ENCODE measurements at regions not wholly inside any gene's neighbourhood (a gene's known extent, or its start where the extent isn't known, plus 50 kb on each side); places are given as distances from the start of the nearest gene placed in this dataset.
"Not testable (repeated sequence)": the region's sequence is repeated elsewhere in the genome, so short reads cannot be mapped to it uniquely, and the experiment has no call there.

GRCh38 chr5:2101685-2102084, 219.0 kb upstream of the IRX4 start:
- Mint-ChIP-seq H3K9me3 (peaks cover 7% of the 10 kb centered on the region), H3K4me3 (no peak overlapping the region), H3K36me3 (no peaks in the 10 kb centered on the region), H3K4me1 (no peaks in the 10 kb centered on the region), H3K27ac (no peak overlapping the region), H3K27me3 (peaks cover 5% of the 10 kb centered on the region)
- DNase-seq (ENCODE audit: low spot score in 2 of 2) (no peak), ATAC-seq (ENCODE audit: low read depth) (no peak)

DNA sequence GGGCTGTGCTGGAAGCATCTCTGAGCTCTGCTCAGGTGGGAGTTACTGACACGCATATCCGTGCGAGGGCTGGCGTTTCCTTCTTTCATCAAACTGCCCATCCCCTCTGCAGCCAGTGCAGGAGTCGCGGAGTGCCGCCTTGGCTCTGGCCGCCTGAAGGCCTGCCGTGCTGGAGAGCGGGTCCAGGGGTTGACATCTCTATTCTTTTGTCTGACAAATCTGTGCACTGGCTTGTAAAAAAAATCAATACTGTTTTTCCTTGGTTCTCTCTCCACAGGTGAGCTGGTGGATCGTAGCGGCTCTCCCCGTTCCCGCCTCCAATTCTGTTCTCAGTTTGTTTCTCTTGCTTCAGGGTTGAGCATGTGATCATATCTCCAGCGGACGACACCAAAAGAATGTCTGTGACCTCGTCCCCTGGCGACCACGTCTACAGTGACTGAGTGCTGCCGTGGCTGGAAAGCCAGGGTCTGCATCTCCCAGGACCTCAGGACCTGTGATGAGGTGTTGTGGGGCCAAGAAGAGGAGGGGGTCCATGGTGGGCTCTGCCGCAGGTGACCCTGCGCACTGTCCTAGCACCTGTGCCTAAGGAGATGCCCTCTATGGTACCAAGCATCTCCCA, 214.3 kb upstream of the IRX4 start:
- ATAC-seq (ENCODE audit: low read depth) (no peak), DNase-seq (ENCODE audit: low spot score in 2 of 2) (no peak)
- no peaks in the 10 kb centered on the region for H3K9me3 Mint-ChIP-seq
- H3K4me1 Mint-ChIP-seq: no peaks in the 10 kb centered on the region
- H3K36me3 Mint-ChIP-seq: no peaks in the 10 kb centered on the region
- no peak overlapping the region for H3K27ac Mint-ChIP-seq
- H3K4me3 Mint-ChIP-seq: no peak overlapping the region
- H3K27me3 Mint-ChIP-seq: peaks cover 7% of the 10 kb centered on the region

GRCh38 chr5:2095011-2095410, 212.3 kb upstream of the IRX4 start:
- Mint-ChIP-seq H3K27me3 (peaks cover 3% of the 10 kb centered on the region), H3K4me3 (no peak overlapping the region), H3K9me3 (no peaks in the 10 kb centered on the region), H3K36me3 (no peaks in the 10 kb centered on the region), H3K27ac (no peak overlapping the region), H3K4me1 (no peaks in the 10 kb centered on the region)
- ATAC-seq (ENCODE audit: low read depth) (no peak), DNase-seq (ENCODE audit: low spot score in 2 of 2) (no peak)

DNA sequence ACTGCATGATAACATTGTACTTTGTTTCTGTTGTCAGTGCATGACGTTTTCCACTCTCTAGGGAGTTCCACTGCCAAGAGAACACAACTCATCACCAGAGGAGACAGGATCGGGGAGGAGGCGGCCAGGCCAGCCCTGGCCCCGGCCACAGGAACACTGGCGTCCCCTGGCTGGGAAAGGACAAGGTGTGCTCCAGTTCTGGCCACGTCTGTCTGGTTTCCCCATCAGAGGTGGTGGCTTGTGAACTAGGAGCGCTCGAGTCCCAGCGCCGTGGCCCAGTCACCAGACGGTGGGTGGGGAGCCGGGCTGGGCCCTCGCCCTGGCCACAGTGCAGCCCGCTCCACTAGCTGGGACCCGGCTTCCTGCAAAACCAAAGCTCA, 211.9 kb upstream of the IRX4 start:
- DNase-seq (ENCODE audit: low spot score in 2 of 2) (no peak), ATAC-seq (ENCODE audit: low read depth) (no peak)
- H3K27me3 Mint-ChIP-seq: peaks cover 3% of the 10 kb centered on the region
- H3K27ac Mint-ChIP-seq: no peak overlapping the region
- no peaks in the 10 kb centered on the region for H3K4me1 Mint-ChIP-seq
- no peaks in the 10 kb centered on the region for H3K9me3 Mint-ChIP-seq
- no peak overlapping the region for H3K4me3 Mint-ChIP-seq
- no peaks in the 10 kb centered on the region for H3K36me3 Mint-ChIP-seq

GRCh38 chr5:2093859-2094615, 211.3 kb upstream of the IRX4 start:
- H3K36me3 Mint-ChIP-seq: no peaks in the 10 kb centered on the region
- ATAC-seq (ENCODE audit: low read depth) (no peak), DNase-seq (ENCODE audit: low spot score in 2 of 2) (no peak)
- peaks cover 3% of the 10 kb centered on the region for H3K27me3 Mint-ChIP-seq
- H3K27ac Mint-ChIP-seq: no peak overlapping the region
- no peaks in the 10 kb centered on the region for H3K4me1 Mint-ChIP-seq
- H3K9me3 Mint-ChIP-seq: no peaks in the 10 kb centered on the region
- no peak overlapping the region for H3K4me3 Mint-ChIP-seq

DNA sequence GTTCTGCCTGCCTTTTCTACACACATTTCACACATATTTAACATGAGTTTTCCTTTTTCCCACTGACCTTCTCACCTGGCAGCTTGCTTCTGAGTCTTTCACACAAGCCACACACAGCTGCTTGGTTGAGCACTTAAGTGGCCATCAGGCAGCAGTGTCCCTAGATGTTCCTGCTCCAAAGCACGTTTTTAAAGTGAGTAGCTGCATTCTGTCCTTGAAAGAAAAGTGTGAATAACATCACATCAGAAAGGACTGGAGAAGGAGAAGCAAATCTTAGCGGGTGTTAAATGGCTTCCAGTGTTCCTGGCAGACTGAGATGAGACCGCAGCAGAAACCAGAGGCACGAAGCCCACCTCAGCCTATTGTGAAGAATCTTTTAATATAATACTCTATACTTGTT, 209.2 kb upstream of the IRX4 start:
- ATAC-seq (ENCODE audit: low read depth): no peak
- Mint-ChIP-seq H3K27me3 (peaks cover 1% of the 10 kb centered on the region), H3K4me3 (no peak overlapping the region)

DNA sequence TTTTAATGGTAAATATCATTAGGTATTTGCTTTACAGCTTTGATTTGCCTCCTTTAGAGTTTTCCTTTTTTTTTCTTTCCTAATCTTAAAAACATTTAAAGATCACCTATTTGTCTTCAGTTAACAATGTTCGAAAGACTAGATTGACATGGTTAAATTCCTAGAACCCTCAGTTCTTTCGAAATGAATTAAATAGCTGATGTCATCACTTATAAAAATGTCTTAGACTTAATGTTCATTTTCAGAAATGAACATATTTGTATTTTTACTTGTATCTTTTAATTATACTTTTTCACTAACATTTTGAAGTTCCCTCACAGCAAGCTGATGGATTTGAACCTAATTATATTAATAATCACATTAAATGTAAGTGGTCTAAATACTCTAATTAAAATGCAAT, 205.3 kb upstream of the IRX4 start:
- Mint-ChIP-seq H3K36me3 (no peaks in the 10 kb centered on the region), H3K4me3 (no peak overlapping the region), H3K27me3 (no peaks in the 10 kb centered on the region), H3K4me1 (no peaks in the 10 kb centered on the region), H3K9me3 (peaks cover 5% of the 10 kb centered on the region), H3K27ac (no peak overlapping the region)
- DNase-seq (ENCODE audit: low spot score in 2 of 2) (no peak), ATAC-seq (ENCODE audit: low read depth) (no peak)

More for the DNA sequence above, 209.2 kb upstream of the IRX4 start:
- H3K4me1 Mint-ChIP-seq: no peaks in the 10 kb centered on the region
- H3K27ac Mint-ChIP-seq: no peak overlapping the region
- H3K9me3 Mint-ChIP-seq: peaks cover 2% of the 10 kb centered on the region
- H3K36me3 Mint-ChIP-seq: no peaks in the 10 kb centered on the region
- DNase-seq (ENCODE audit: low spot score in 2 of 2): no peak

DNA sequence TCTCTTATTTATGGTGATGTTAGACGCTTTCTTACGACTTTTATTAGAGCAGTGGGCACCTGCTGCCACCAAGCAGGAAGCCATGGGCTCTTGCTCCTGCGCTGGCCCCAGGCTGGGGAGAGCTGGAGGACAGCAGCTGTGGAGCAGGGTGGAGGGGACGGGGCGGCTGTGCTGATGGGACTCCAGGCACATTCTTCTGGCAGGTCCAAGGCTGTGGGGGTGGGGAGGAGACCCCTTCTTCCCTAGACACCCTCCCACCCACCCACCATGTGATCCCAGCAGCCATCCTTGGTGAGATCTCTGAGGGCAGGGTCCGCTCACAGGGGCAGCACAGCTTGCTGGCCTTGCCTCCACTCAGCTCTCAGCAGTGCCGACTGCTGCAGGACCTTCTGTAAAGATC, 192.6 kb upstream of the IRX4 start:
- H3K36me3 Mint-ChIP-seq: no peaks in the 10 kb centered on the region
- peaks cover 7% of the 10 kb centered on the region for H3K27me3 Mint-ChIP-seq
- DNase-seq (ENCODE audit: low spot score in 2 of 2) (no peak), ATAC-seq (ENCODE audit: low read depth) (no peak)
- no peak overlapping the region for H3K27ac Mint-ChIP-seq
- H3K4me1 Mint-ChIP-seq: no peaks in the 10 kb centered on the region
- H3K4me3 Mint-ChIP-seq: no peak overlapping the region
- H3K9me3 Mint-ChIP-seq: no peaks in the 10 kb centered on the region

DNA sequence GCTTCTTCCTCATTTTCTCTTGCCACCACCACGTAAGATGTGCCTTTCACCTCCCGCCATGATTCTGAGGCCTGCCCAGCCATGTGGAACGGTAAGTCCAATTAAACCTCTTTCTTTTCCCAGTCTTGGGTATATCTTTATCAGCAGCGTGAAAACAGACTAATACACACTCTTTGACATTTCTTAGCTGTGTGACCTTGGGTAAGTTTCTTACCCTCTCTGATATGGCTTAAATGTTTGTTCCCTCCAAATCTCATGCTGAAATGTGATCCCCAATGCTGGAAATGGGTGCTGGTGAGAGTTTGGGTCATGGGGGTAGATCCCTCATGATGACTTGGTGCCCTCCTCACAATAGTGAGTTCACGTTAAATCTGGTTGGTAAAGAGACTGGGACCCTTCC, 188.8 kb upstream of the IRX4 start:
- Mint-ChIP-seq H3K27ac (no peak overlapping the region), H3K36me3 (no peaks in the 10 kb centered on the region), H3K4me3 (no peak overlapping the region), H3K27me3 (peaks cover 7% of the 10 kb centered on the region), H3K9me3 (no peaks in the 10 kb centered on the region), H3K4me1 (no peaks in the 10 kb centered on the region)
- ATAC-seq (ENCODE audit: low read depth): no peak
- DNase-seq (ENCODE audit: low spot score in 2 of 2): no peak

GRCh38 chr5:2070787-2071186, 188.1 kb upstream of the IRX4 start:
- not testable (repeated sequence) for H3K4me3 Mint-ChIP-seq; ATAC-seq (ENCODE audit: low read depth); H3K4me1 Mint-ChIP-seq; DNase-seq (ENCODE audit: low spot score in 2 of 2); H3K36me3 Mint-ChIP-seq; H3K27me3 Mint-ChIP-seq; H3K9me3 Mint-ChIP-seq; H3K27ac Mint-ChIP-seq

DNA sequence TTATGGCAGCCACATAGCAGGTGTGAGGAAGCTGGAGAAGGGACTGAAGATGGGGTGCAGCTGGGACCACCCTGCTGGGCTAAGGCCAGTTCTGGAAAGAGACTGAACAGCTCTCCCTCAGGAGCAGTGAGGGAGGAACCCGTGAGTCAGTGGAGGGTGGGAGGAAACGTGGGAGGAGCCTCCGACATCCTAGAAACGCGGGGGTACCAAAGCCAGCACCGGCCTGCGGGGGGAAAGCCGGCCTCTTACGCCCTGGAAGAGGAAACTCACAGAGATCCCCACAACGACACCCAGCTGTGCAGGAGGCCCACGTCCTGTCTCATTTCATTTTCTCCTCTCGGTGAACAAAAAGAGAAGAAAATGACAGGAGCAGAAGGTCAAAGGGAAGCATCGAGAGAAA, 185.8 kb upstream of the IRX4 start:
- Mint-ChIP-seq H3K27ac (no peak overlapping the region), H3K4me3 (no peak overlapping the region)

DNA sequence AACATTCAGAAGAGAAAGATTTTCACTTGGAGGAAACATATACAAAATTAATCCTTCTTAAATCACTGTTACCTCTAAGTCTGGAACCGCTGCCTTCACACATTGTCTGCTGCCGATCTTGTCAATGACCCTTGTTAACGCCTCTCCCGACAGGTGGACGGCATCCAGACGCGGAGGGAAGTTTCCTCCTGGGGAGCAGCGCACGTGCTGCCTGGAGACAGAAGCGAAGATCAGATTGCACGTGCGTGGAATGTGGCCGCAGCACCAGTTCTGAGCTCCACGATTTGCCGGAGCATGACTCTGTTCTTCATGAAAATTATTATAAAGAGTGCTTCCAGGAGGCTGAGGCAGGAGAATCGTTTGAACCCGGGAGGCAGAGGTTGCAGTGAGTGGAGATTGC, 183.6 kb upstream of the IRX4 start:
- Mint-ChIP-seq H3K27me3 (peaks cover 9% of the 10 kb centered on the region), H3K4me1 (no peaks in the 10 kb centered on the region), H3K36me3 (no peaks in the 10 kb centered on the region), H3K27ac (no peak overlapping the region), H3K4me3 (no peak overlapping the region), H3K9me3 (peaks cover 3% of the 10 kb centered on the region)
- ATAC-seq (ENCODE audit: low read depth) (no peak), DNase-seq (ENCODE audit: low spot score in 2 of 2) (no peak)

More for the DNA sequence above, 185.8 kb upstream of the IRX4 start:
- Mint-ChIP-seq H3K4me1 (no peaks in the 10 kb centered on the region), H3K36me3 (no peaks in the 10 kb centered on the region), H3K9me3 (peaks cover 2% of the 10 kb centered on the region), H3K27me3 (peaks cover 7% of the 10 kb centered on the region)
- no peak for ATAC-seq (ENCODE audit: low read depth)
- no peak for DNase-seq (ENCODE audit: low spot score in 2 of 2)

DNA sequence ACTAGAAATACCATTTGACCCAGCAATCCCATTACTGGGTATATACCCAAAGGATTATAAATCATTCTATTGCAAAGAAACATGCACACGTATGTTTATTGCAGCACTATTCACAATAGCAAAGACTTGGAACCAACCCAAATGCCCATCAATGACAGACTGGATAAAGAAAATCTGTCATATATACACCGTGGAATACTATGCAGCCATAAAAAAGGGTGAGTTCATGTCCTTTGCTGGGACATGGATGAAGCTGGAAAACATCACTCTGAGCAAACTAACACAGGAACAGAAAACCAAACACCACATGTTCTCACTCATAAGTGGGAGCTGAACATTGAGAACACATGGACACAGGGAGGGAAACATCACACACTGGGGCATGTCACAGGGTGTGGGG, 180.7 kb upstream of the IRX4 start:
- H3K9me3 Mint-ChIP-seq; ATAC-seq (ENCODE audit: low read depth); H3K4me3 Mint-ChIP-seq: not testable (repeated sequence)

GRCh38 chr5:2052687-2053086, 170.0 kb upstream of the IRX4 start:
- Mint-ChIP-seq H3K9me3 (peaks cover 1% of the 10 kb centered on the region), H3K4me1 (no peaks in the 10 kb centered on the region), H3K27me3 (peaks cover 2% of the 10 kb centered on the region), H3K4me3 (no peak overlapping the region), H3K27ac (no peak overlapping the region), H3K36me3 (no peaks in the 10 kb centered on the region)
- no peak for DNase-seq (ENCODE audit: low spot score in 2 of 2)
- no peak for ATAC-seq (ENCODE audit: low read depth)

More for the DNA sequence above, 180.7 kb upstream of the IRX4 start:
- not testable (repeated sequence) for H3K4me1 Mint-ChIP-seq; H3K36me3 Mint-ChIP-seq; H3K27me3 Mint-ChIP-seq; H3K27ac Mint-ChIP-seq; DNase-seq (ENCODE audit: low spot score in 2 of 2)

DNA sequence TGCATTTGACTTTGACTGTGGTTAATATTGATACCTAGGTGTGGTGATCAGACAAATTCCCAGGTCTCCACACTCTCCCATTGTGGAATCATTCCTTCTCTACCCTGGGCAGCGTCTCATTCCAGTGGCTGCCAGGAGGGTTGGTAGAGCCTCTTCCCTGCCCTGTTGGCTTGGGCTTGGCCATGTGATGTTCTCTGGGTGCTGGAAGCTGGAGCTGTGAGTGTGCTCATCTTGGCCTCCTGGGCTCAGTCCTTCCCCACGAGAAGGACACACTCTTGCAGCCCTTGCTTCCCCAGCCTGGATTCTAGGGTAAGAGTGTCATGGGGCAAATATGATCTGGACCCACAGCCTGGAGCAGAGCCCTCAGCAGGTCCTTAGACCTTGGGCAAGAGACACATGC, 167.2 kb upstream of the IRX4 start:
- Mint-ChIP-seq H3K9me3 (peaks cover 8% of the 10 kb centered on the region), H3K27ac (no peak overlapping the region), H3K4me1 (no peaks in the 10 kb centered on the region), H3K27me3 (peaks cover 2% of the 10 kb centered on the region), H3K4me3 (no peak overlapping the region), H3K36me3 (no peaks in the 10 kb centered on the region)
- DNase-seq (ENCODE audit: low spot score in 2 of 2) (no peak), ATAC-seq (ENCODE audit: low read depth) (no peak)

Data from memory B cell (primary cell).